IMR-90 (cell line): ENCODE measurements at regions not wholly inside any gene's neighbourhood (a gene's known extent, or its start where the extent isn't known, plus 50 kb on each side); places are given as distances from the start of the nearest gene placed in this dataset.

ENCODE experiments used
- ATAC-seq: fragments of 200-7000 bp; cut with Tn5 transposase; 2 replicates; pipeline ENCODE4 v1.9.1; 2020; ENCODE audit warnings: low read depth, mild to moderate bottlenecking, moderate library complexity
- BruUV-seq: library from RNA; stranded (reverse); fragments of 400-500 nt; replicated peaks from 2 replicates; lab custom pipeline; 2021; lab: Mats Ljungman, UMichigan
- CTCF ChIA-PET: fragments of 300-600 bp; formaldehyde crosslinking; extraction: SDS; loops from one replicate; lab custom pipeline; 2021; ENCODE audit warnings: antibody characterized with exemption; lab: Yijun Ruan, JAX
- POLR2A ChIA-PET: fragments of 300-600 bp; sonication (Branson Sonifier 250); formaldehyde crosslinking; loops from one replicate; lab custom pipeline; 2022; ENCODE audit warnings: antibody characterized with exemption; ENCODE audit not compliant: unreplicated experiment; lab: Charles Lee
- DNase-seq: peaks from one replicate; pipeline ENCODE4 v3.0.0; 2013
- H2AFZ ChIP-seq: replicated peaks from 2 replicates; pipeline ENCODE3; 2013; ENCODE audit warnings: low read length, mild to moderate bottlenecking; ENCODE audit not compliant: poor library complexity
- H2AK5ac ChIP-seq: 2 replicates; pipeline ENCODE4 v1.6.1; 2013; ENCODE audit warnings: low read depth, low read length, inconsistent platforms
- H2AK9ac ChIP-seq: replicated peaks from 2 replicates; pipeline ENCODE3; 2013; ENCODE audit warnings: mild to moderate bottlenecking, low read depth, low read length, moderate library complexity; ENCODE audit not compliant: poor library complexity
- H2BK120ac ChIP-seq: 2 replicates; pipeline ENCODE4 v1.6.1; 2013; ENCODE audit warnings: low read depth, low read length, inconsistent platforms
- H2BK15ac ChIP-seq: 3 replicates; pipeline ENCODE4 v1.6.1; 2013; ENCODE audit warnings: low read depth, low read length, inconsistent platforms
- H2BK20ac ChIP-seq: 2 replicates; pipeline ENCODE4 v1.6.1; 2013; ENCODE audit warnings: low read depth, mild to moderate bottlenecking, inconsistent platforms, low read length, moderate library complexity
- H2BK5ac ChIP-seq: 2 replicates; pipeline ENCODE4 v1.6.1; 2013; ENCODE audit warnings: mild to moderate bottlenecking, low read depth, low read length, inconsistent platforms; ENCODE audit not compliant: poor library complexity, severe bottlenecking
- H3K14ac ChIP-seq: replicated peaks from 2 replicates; pipeline ENCODE4 v1.6.1; 2013; ENCODE audit warnings: low read depth, low read length, inconsistent platforms
- H3K18ac ChIP-seq: 2 replicates; pipeline ENCODE4 v1.6.1; 2013; ENCODE audit warnings: low read depth, low read length, control low read depth
- H3K23ac ChIP-seq: 2 replicates; pipeline ENCODE4 v1.6.1; 2013; ENCODE audit warnings: low read depth, low read length, inconsistent platforms
- H3K27ac ChIP-seq: 2 replicates; pipeline ENCODE4 v1.5.1; 2013; ENCODE audit warnings: mild to moderate bottlenecking, control low read depth, low read length; ENCODE audit not compliant: insufficient read depth
- H3K27me3 ChIP-seq: 2 replicates; pipeline ENCODE4 v1.6.1; 2013; ENCODE audit warnings: low read length; ENCODE audit not compliant: control insufficient read depth, insufficient read depth
- H3K36me3 ChIP-seq: 2 replicates; pipeline ENCODE4 v1.6.1; 2013; ENCODE audit warnings: low read length, mixed read lengths; ENCODE audit not compliant: control insufficient read depth, insufficient read depth
- H3K4ac ChIP-seq: 2 replicates; pipeline ENCODE4 v1.6.1; 2013; ENCODE audit warnings: low read depth, low read length, inconsistent platforms
- H3K4me1 ChIP-seq: 2 replicates; pipeline ENCODE4 v1.6.1; 2013; ENCODE audit warnings: low read length, mixed read lengths; ENCODE audit not compliant: control insufficient read depth, insufficient read depth
- H3K4me2 ChIP-seq: 2 replicates; pipeline ENCODE4 v1.6.1; 2013; ENCODE audit warnings: low read depth, mild to moderate bottlenecking, control low read depth, low read length, moderate library complexity
- H3K4me3 ChIP-seq: 2 replicates; pipeline ENCODE4 v1.5.1; 2013; ENCODE audit warnings: low read depth, mild to moderate bottlenecking, control low read depth, low read length, moderate library complexity; ENCODE audit not compliant: insufficient read depth
- H3K56ac ChIP-seq: 2 replicates; pipeline ENCODE4 v1.6.1; 2013; ENCODE audit warnings: low read length, inconsistent platforms; ENCODE audit not compliant: insufficient read depth; ENCODE audit errors: extremely low read depth
- H3K79me1 ChIP-seq, 2 experiments: 2 replicates each; pipeline ENCODE4 v1.6.1; 2013; ENCODE audit warnings: low read length in 2 of 2, inconsistent platforms in 1 of 2, low read depth in 1 of 2
- H3K9ac ChIP-seq: 2 replicates; pipeline ENCODE4 v1.6.1; 2013; ENCODE audit warnings: low read depth, low read length, control low read depth
- H3K9me1 ChIP-seq: 2 replicates; pipeline ENCODE4 v1.6.1; 2013; ENCODE audit warnings: low read length, inconsistent platforms; ENCODE audit not compliant: insufficient read depth
- H3K9me3 ChIP-seq: 2 replicates; pipeline ENCODE4 v1.6.1; 2013; ENCODE audit warnings: low read length; ENCODE audit not compliant: control insufficient read depth, insufficient read depth
- H4K20me1 ChIP-seq: 2 replicates; pipeline ENCODE4 v1.6.1; 2013; ENCODE audit warnings: low read length, inconsistent platforms; ENCODE audit not compliant: insufficient read depth
- H4K5ac ChIP-seq: 2 replicates; pipeline ENCODE4 v1.6.1; 2013; ENCODE audit warnings: mild to moderate bottlenecking, low read depth, low read length, control low read depth
- H4K8ac ChIP-seq, 2 experiments: 2 replicates each; pipeline ENCODE4 v1.6.1; 2013; ENCODE audit warnings: low read depth in 2 of 2, low read length in 2 of 2, control low read depth in 1 of 2, inconsistent platforms in 1 of 2
- H4K91ac ChIP-seq: 2 replicates; pipeline ENCODE4 v1.6.1; 2013; ENCODE audit warnings: low read depth, low read length, inconsistent platforms; ENCODE audit not compliant: insufficient read depth
- CHD1 ChIP-seq: IDR thresholded peaks from 2 replicates; pipeline ENCODE4 v1.6.1; 2012; ENCODE audit warnings: low read depth, low read length, improper control_type of control experiment
- MAZ ChIP-seq: IDR thresholded peaks from 2 replicates; pipeline ENCODE4 v1.6.1; 2012; ENCODE audit warnings: low read depth, mild to moderate bottlenecking, low read length, improper control_type of control experiment, moderate library complexity, borderline replicate concordance
- RAD21 ChIP-seq: IDR thresholded peaks from 2 replicates; pipeline ENCODE4 v1.6.1; 2012; ENCODE audit warnings: low read length, improper control_type of control experiment
- WGBS, 2 experiments: methylation state at CpG; one replicate each; pipeline versions ENCODE4 v1.1.5 to v1.1.7; 2013; ENCODE audit warnings: missing lambda C conversion rate in 2 of 2; ENCODE audit not compliant: insufficient read length in 1 of 2; ENCODE audit errors: extremely low coverage in 2 of 2; 5-methylcytosine and 5-hydroxymethylcytosine counted together
- dilution Hi-C: fragments of 300-500 bp; cut with HindIII; formaldehyde crosslinking; loops from one replicate; pipeline ENCODE4 v1.14.3; 2018; ENCODE audit warnings: low sequenced_read_pairs; ENCODE audit not compliant: unreplicated experiment
- in situ Hi-C: fragments of 300-500 bp; cut with MboI; formaldehyde crosslinking; loops from 3 replicates; pipeline ENCODE4 v1.14.3; 2019; ENCODE audit warnings: low sequenced_read_pairs, inconsistent platforms, mixed read lengths
- intact Hi-C: fragments of 100-400 bp; cut with micrococcal nuclease; formaldehyde crosslinking; loops from 2 replicates; pipeline ENCODE4 v1.10.0; 2022

- ChIA-PET CTCF (no interaction called here), POLR2A (no interaction called here)
- Histone ChIP-seq H3K27ac (no peak overlapping the region), H2AFZ (no peak overlapping the region), H3K18ac (no peak overlapping the region), H2BK5ac (no peak overlapping the region), H3K4me1 (no peaks in the 10 kb centered on the region), H2BK20ac (no peak overlapping the region), H3K9ac (no peak overlapping the region), H2AK9ac (no peak overlapping the region), H3K56ac (no peak overlapping the region), H3K4ac (no peak overlapping the region), H3K4me2 (no peak overlapping the region), H4K91ac (no peak overlapping the region), H3K9me1 (no peaks in the 10 kb centered on the region), H3K4me3 (no peak overlapping the region), H3K27me3 (no peaks in the 10 kb centered on the region), H2BK15ac (no peak overlapping the region), H4K8ac (no peak overlapping the region), H4K20me1 (no peaks in the 10 kb centered on the region), H2BK120ac (no peak overlapping the region), H3K36me3 (no peaks in the 10 kb centered on the region), H3K9me3 (no peaks in the 10 kb centered on the region), H3K23ac (no peak overlapping the region), H3K79me1 (no peaks in the 10 kb centered on the region), H2AK5ac (no peak overlapping the region), H4K5ac (no peak overlapping the region), H3K14ac (no peak overlapping the region)
- no TSS peak for BruUV-seq
- dilution Hi-C loops (no loop called here), in situ Hi-C loops (no loop called here), intact Hi-C loops (no loop called here)
- ATAC-seq (no peak), DNase-seq (no peak)
- WGBS, 2 experiments, result no CpG with 5 or more reads among the region's 3 CpGs
- no peak for TF ChIP-seq RAD21
- no peak for TF ChIP-seq MAZ
- TF ChIP-seq CHD1, result no peak
These were observed 1556.2 kb upstream of the GBE1 start for GRCh38 chr3:83317605-83318004.
